Spinal cord (tissue), 9 donors: ENCODE measurements at regions not wholly inside any gene's neighbourhood (a gene's known extent, or its start where the extent isn't known, plus 50 kb on each side); places are given as distances from the start of the nearest gene placed in this dataset.
A peak's percentile ranks its signal among the peaks of the same experiment; 100 is the strongest.

Source experiments
- DNase-seq, 6 donors: peaks; one replicate each; pipeline versions ENCODE4 v3.0.0 to v3.0.0-alpha.2; 2013 to 2015; ENCODE audit warnings: low spot score in 6 of 6, low read depth in 4 of 6
- H3K27ac ChIP-seq: one replicate; pipeline ENCODE4 v1.5.1; 2013; ENCODE audit warnings: low read depth, low read length, control low read depth
- H3K27me3 ChIP-seq: one replicate; pipeline ENCODE4 v1.6.1; 2013; ENCODE audit warnings: low read length; ENCODE audit not compliant: control insufficient read depth, insufficient read depth
- H3K36me3 ChIP-seq: one replicate; pipeline ENCODE4 v1.6.1; 2013; ENCODE audit warnings: low read length; ENCODE audit not compliant: control insufficient read depth, insufficient read depth
- H3K4me1 ChIP-seq: one replicate; pipeline ENCODE4 v1.6.1; 2013; ENCODE audit warnings: low read length; ENCODE audit not compliant: control insufficient read depth, insufficient read depth
- H3K4me3 ChIP-seq: one replicate; pipeline ENCODE4 v1.5.1; 2013; ENCODE audit warnings: low read depth, low read length, control low read depth
- H3K9me3 ChIP-seq: one replicate; pipeline ENCODE4 v1.6.1; 2013; ENCODE audit warnings: low read length; ENCODE audit not compliant: control insufficient read depth, insufficient read depth
- WGBS: methylation state at CpG from one replicate; pipeline ENCODE4 v1.1.5; 2013; ENCODE audit warnings: missing lambda C conversion rate; ENCODE audit not compliant: insufficient coverage; 5-methylcytosine and 5-hydroxymethylcytosine counted together
- donor health status: healthy.

- H3K27me3 ChIP-seq, result no peaks in the 10 kb centered on the region
- WGBS, result no CpG with 5 or more reads among the region's 2 CpGs
- H3K4me3 ChIP-seq, result no peak overlapping the region
- no peak for DNase-seq
- no peak overlapping the region for H3K27ac ChIP-seq
- no peaks in the 10 kb centered on the region for H3K36me3 ChIP-seq
- no peaks in the 10 kb centered on the region for H3K9me3 ChIP-seq
- no peaks in the 10 kb centered on the region for H3K4me1 ChIP-seq
Measured at GRCh38 chr21:26683996-26684395, 110.9 kb upstream of the CYYR1 start.

GRCh38 chr21:26679284-26679683, 106.2 kb upstream of the CYYR1 start:
- peak in 1 of 6 donors; percentile 59 for DNase-seq
- H3K4me1 ChIP-seq, result no peaks in the 10 kb centered on the region
- no peak overlapping the region for H3K4me3 ChIP-seq
- no peak overlapping the region for H3K27ac ChIP-seq
- H3K27me3 ChIP-seq, result no peaks in the 10 kb centered on the region
- no peaks in the 10 kb centered on the region for H3K36me3 ChIP-seq
- whole genome bisulfite sequencing, result 100% methylated on average over 1 of the region's 3 CpGs
- H3K9me3 ChIP-seq, result no peaks in the 10 kb centered on the region

DNA sequence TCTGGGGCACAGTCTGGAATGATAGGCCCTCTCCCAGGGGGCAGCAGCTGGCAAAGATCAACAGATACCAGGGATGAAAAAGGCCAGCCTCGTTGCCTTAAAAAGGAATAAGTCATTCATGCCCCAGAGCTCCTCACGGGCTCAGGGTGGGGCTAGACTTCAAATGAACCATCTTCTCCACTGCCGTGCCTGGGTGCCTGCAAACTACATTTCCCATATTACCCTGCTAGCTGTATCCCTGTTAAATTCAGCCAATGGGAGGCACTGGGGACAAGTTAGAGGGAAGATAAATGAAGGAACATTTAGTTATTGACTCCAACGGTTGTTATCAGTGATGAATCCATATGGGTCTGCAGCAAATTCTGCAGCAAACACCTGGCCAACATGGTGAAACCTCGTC, 101.2 kb upstream of the CYYR1 start:
- no peaks in the 10 kb centered on the region for H3K27me3 ChIP-seq
- no peak for DNase-seq

DNA sequence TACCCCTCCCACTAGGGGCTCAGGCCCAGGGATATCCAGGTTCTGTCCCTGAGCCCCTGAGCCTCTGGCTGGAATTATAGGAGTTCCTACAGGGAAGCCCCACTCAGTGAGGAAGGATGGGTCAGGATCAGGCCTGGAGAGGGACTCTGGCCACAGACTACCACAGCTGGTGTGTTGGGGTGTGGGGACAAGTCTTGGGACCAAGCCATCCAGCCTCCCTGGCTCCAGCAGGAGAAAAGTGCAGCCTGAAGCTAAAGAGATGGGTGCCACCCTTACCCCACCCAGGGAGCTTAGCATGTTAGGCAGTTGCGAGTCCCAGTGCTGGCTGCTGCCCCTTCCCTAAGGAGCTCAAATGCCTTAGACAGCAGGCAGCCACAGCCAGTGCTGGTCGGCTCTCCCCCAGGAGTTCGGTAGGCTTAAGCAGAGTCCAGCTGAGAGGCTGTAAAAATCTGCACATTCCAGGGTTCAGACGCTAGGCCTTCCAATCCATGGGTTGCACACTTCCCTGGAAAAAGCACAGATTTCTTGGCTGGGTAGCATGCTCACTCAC, 96.2 kb upstream of the CYYR1 start:
- H3K27ac ChIP-seq, result no peak overlapping the region
- no peak for DNase-seq
- WGBS, result 95% methylated on average over 4 of the region's 4 CpGs

More for the DNA sequence above, 101.2 kb upstream of the CYYR1 start:
- Histone ChIP-seq H3K36me3 (no peaks in the 10 kb centered on the region), H3K4me3 (no peak overlapping the region), H3K27ac (no peak overlapping the region), H3K4me1 (no peaks in the 10 kb centered on the region), H3K9me3 (no peaks in the 10 kb centered on the region)
- 79% methylated on average over 3 of the region's 5 CpGs for WGBS

GRCh38 chr21:26659757-26660156, 86.7 kb upstream of the CYYR1 start:
- Histone ChIP-seq H3K4me1 (no peaks in the 10 kb centered on the region), H3K27me3 (no peaks in the 10 kb centered on the region), H3K4me3 (no peak overlapping the region), H3K36me3 (no peaks in the 10 kb centered on the region), H3K9me3 (peaks cover 3% of the 10 kb centered on the region), H3K27ac (no peak overlapping the region)
- no peak for DNase-seq
- WGBS, result no CpG with 5 or more reads among the region's 4 CpGs

More for the DNA sequence above, 96.2 kb upstream of the CYYR1 start:
- no peaks in the 10 kb centered on the region for H3K27me3 ChIP-seq
- no peaks in the 10 kb centered on the region for H3K9me3 ChIP-seq
- H3K36me3 ChIP-seq, result no peaks in the 10 kb centered on the region
- H3K4me3 ChIP-seq, result no peak overlapping the region
- H3K4me1 ChIP-seq, result no peaks in the 10 kb centered on the region

- no peak for DNase-seq
- no CpG with 5 or more reads among the region's 1 CpG for WGBS
- Histone ChIP-seq H3K27ac (no peak overlapping the region), H3K36me3 (no peaks in the 10 kb centered on the region), H3K9me3 (peaks cover 3% of the 10 kb centered on the region), H3K4me1 (no peaks in the 10 kb centered on the region), H3K4me3 (no peak overlapping the region), H3K27me3 (no peaks in the 10 kb centered on the region)
Measured at GRCh38 chr21:26659182-26659581, 86.1 kb upstream of the CYYR1 start.

- Histone ChIP-seq H3K9me3 (peaks cover 3% of the 10 kb centered on the region), H3K4me3 (no peak overlapping the region), H3K27me3 (no peaks in the 10 kb centered on the region), H3K27ac (no peak overlapping the region), H3K36me3 (no peaks in the 10 kb centered on the region), H3K4me1 (no peaks in the 10 kb centered on the region)
- no CpG with 5 or more reads among the region's 6 CpGs for WGBS
- DNase-seq, result peak in 1 of 6 donors; percentile 74
Measured at GRCh38 chr21:26655460-26655859, 82.4 kb upstream of the CYYR1 start.

- Histone ChIP-seq H3K9me3 (no peaks in the 10 kb centered on the region), H3K27ac (no peak overlapping the region), H3K4me3 (no peak overlapping the region), H3K27me3 (no peaks in the 10 kb centered on the region), H3K4me1 (no peaks in the 10 kb centered on the region), H3K36me3 (no peaks in the 10 kb centered on the region)
- 40% methylated on average over 1 of the region's 5 CpGs for whole genome bisulfite sequencing
- peak in 1 of 6 donors; percentile 19 for DNase-seq
Measured at GRCh38 chr21:26653430-26653829, 80.3 kb upstream of the CYYR1 start.

- peak in 2 of 6 donors; percentile 5 to 50 for DNase-seq
- Histone ChIP-seq H3K27ac (no peak overlapping the region), H3K9me3 (no peaks in the 10 kb centered on the region), H3K27me3 (no peaks in the 10 kb centered on the region), H3K4me3 (no peak overlapping the region), H3K4me1 (no peaks in the 10 kb centered on the region), H3K36me3 (no peaks in the 10 kb centered on the region)
- WGBS, result no CpG with 5 or more reads among the region's 1 CpG
Measured at GRCh38 chr21:26652854-26653253, 79.8 kb upstream of the CYYR1 start.

GRCh38 chr21:26641062-26641461, 68.0 kb upstream of the CYYR1 start:
- Histone ChIP-seq H3K4me1 (no peaks in the 10 kb centered on the region), H3K9me3 (no peaks in the 10 kb centered on the region), H3K27me3 (no peaks in the 10 kb centered on the region), H3K4me3 (no peak overlapping the region), H3K27ac (no peak overlapping the region), H3K36me3 (no peaks in the 10 kb centered on the region)
- WGBS, result no CpG with 5 or more reads among the region's 1 CpG
- DNase-seq, result no peak
